HL-60 (cell line): ENCODE measurements at regions not wholly inside any gene's neighbourhood (a gene's known extent, or its start where the extent isn't known, plus 50 kb on each side); places are given as distances from the start of the nearest gene placed in this dataset.
"Not testable (repeated sequence)": the region's sequence is repeated elsewhere in the genome, so short reads cannot be mapped to it uniquely, and the experiment has no call there.

Experiments
- DNase-seq, 2 experiments: peaks; one replicate each; pipeline ENCODE4 v3.0.0-alpha.2; 2010 to 2020; ENCODE audit warnings: low read depth in 1 of 2, low spot score in 1 of 2
- H3K27ac ChIP-seq: fragments of 250-450 bp; sonication (Bioruptor Pico); replicated peaks from 2 replicates; pipeline ENCODE4 v1.5.1; 2020; ENCODE audit warnings: mild to moderate bottlenecking, moderate library complexity
- H3K27me3 ChIP-seq: fragments of 250-450 bp; sonication (Bioruptor Pico); 2 replicates; pipeline ENCODE4 v1.5.1; 2021; ENCODE audit warnings: mild to moderate bottlenecking, moderate library complexity; ENCODE audit not compliant: insufficient read depth, poor library complexity, severe bottlenecking
- H3K4me3 ChIP-seq: replicated peaks from 2 replicates; pipeline ENCODE4 v1.5.1; 2011; ENCODE audit warnings: mild to moderate bottlenecking, control low read depth, low read length; ENCODE audit not compliant: insufficient read depth
- GABPA ChIP-seq: IDR thresholded peaks from 2 replicates; pipeline ENCODE4 v1.6.1; 2012; ENCODE audit warnings: low read depth
- POLR2AphosphoS5 ChIP-seq: IDR thresholded peaks from 2 replicates; pipeline ENCODE4 v1.6.1; 2012; ENCODE audit warnings: low read depth
- SPI1 ChIP-seq: IDR thresholded peaks from 2 replicates; pipeline ENCODE4 v1.6.1; 2012; ENCODE audit warnings: low read depth, mild to moderate bottlenecking, borderline replicate concordance
- TF ChIP-seq, protein P1 (sequence below): IDR thresholded peaks from one replicate; pipeline ENCODE4 v1.5.1; 2011; ENCODE audit warnings: low read length, control low read depth, inconsistent platforms; ENCODE audit not compliant: insufficient read depth
- TF ChIP-seq, protein P2 (sequence below): IDR thresholded peaks from 2 replicates; pipeline ENCODE4 v1.6.1; 2012; ENCODE audit warnings: low read depth; ENCODE audit not compliant: insufficient replicate concordance

DNA sequence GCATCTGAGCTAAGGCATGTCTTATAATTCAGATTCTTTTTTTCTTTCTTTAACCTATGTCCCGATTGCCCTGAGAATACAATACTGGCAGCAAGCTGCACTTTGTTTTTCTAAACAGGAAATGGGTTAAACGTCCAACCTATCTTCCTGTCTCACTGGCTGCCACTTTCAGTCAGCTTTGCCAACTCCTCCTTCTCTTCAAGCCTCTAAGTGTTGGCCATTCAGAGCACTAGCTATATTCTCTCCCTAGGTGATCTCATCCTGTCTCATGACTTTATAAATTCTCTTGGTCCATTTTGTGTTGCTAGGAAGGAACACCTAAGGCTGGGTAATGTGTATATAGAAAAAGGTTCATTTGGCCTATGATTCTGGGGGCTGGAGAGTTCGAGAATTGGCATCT is 109.5 kb upstream of the TSC22D1 start:
- DNase-seq: no peak
- H3K27ac ChIP-seq: no peak overlapping the region
- H3K27me3 ChIP-seq: no peaks in the 10 kb centered on the region
- TF ChIP-seq SPI1: no peak
- H3K4me3 ChIP-seq: no peak overlapping the region

DNA sequence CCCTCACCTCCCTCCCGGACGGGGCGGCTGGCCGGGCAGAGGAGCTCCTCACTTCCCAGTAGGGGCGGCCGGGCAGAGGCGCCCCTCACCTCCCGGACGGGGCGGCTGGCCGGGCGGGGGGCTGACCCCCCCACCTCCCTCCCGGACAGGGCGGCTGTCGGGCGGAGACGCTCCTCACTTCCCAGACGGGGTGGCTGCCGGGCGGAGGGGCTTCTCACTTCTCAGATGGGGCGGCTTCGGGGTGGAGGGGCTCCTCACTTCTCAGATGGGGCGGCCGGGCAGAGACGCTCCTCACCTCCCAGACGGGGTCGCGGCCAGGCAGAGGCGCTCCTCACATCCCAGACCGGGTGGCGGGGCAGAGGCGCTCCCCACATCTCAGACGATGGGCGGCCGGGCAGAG is 106.3 kb upstream of the TSC22D1 start:
- not testable (repeated sequence) for H3K4me3 ChIP-seq, H3K27ac ChIP-seq, H3K27me3 ChIP-seq, DNase-seq

DNA sequence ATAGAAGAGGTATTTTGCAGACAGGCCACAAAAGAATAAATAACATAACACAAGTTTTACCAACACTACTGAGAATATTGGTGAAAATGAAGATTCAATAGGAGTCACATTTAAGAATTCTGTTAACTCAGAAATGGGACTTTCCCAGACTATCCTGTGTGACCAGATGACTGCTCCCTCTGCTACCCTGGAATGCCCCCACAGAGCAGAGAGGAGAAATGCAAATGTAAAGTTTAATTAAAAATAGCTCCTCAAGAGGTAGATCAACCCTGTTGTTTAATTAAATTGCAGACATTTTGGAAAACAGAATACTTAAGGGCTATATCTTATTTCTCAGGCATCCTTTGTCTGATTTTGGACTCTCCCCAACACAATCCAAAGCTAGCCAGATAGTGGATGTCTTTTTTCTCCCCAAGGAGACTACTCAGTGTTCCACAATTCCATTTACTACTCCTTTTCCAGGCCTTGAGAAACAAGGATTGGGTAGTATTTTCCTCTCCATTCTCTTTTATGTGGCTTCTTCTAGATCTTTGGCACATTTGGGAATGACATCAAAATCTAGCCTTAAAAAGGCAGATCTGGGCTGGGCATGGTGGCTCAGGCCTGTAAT is 104.7 kb upstream of the TSC22D1 start:
- TF ChIP-seq GABPA (no peak), SPI1 (no peak), POLR2AphosphoS5 (no peak)
- TF ChIP-seq, protein P1, sequence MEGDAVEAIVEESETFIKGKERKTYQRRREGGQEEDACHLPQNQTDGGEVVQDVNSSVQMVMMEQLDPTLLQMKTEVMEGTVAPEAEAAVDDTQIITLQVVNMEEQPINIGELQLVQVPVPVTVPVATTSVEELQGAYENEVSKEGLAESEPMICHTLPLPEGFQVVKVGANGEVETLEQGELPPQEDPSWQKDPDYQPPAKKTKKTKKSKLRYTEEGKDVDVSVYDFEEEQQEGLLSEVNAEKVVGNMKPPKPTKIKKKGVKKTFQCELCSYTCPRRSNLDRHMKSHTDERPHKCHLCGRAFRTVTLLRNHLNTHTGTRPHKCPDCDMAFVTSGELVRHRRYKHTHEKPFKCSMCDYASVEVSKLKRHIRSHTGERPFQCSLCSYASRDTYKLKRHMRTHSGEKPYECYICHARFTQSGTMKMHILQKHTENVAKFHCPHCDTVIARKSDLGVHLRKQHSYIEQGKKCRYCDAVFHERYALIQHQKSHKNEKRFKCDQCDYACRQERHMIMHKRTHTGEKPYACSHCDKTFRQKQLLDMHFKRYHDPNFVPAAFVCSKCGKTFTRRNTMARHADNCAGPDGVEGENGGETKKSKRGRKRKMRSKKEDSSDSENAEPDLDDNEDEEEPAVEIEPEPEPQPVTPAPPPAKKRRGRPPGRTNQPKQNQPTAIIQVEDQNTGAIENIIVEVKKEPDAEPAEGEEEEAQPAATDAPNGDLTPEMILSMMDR: no peak
- TF ChIP-seq, protein P2, sequence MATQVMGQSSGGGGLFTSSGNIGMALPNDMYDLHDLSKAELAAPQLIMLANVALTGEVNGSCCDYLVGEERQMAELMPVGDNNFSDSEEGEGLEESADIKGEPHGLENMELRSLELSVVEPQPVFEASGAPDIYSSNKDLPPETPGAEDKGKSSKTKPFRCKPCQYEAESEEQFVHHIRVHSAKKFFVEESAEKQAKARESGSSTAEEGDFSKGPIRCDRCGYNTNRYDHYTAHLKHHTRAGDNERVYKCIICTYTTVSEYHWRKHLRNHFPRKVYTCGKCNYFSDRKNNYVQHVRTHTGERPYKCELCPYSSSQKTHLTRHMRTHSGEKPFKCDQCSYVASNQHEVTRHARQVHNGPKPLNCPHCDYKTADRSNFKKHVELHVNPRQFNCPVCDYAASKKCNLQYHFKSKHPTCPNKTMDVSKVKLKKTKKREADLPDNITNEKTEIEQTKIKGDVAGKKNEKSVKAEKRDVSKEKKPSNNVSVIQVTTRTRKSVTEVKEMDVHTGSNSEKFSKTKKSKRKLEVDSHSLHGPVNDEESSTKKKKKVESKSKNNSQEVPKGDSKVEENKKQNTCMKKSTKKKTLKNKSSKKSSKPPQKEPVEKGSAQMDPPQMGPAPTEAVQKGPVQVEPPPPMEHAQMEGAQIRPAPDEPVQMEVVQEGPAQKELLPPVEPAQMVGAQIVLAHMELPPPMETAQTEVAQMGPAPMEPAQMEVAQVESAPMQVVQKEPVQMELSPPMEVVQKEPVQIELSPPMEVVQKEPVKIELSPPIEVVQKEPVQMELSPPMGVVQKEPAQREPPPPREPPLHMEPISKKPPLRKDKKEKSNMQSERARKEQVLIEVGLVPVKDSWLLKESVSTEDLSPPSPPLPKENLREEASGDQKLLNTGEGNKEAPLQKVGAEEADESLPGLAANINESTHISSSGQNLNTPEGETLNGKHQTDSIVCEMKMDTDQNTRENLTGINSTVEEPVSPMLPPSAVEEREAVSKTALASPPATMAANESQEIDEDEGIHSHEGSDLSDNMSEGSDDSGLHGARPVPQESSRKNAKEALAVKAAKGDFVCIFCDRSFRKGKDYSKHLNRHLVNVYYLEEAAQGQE: no peak
- no peaks in the 10 kb centered on the region for H3K27me3 ChIP-seq
- no peak overlapping the region for H3K27ac ChIP-seq
- no peak overlapping the region for H3K4me3 ChIP-seq
- no peak for DNase-seq

DNA sequence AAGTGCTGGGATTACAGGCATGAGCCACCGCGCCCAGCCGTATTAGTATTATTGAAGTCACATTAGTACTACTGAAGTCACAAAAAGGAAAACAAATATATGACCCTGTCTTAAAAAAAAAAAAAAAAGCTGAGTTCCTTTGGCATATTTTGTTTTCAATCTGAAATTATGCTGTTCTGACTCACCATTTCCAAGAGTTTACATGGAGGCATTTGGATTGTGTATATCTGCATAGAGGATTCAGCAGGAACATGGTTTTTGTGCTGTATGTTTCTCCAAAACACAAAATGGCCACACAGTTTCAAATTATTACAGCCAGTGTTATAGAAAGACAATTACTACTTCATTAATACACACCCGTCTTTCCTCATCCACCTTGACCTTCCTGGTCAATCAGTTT is 103.5 kb upstream of the TSC22D1 start:
- no peak for DNase-seq
- H3K4me3 ChIP-seq: no peak overlapping the region
- H3K27ac ChIP-seq: no peak overlapping the region
- TF ChIP-seq GABPA (no peak), SPI1 (no peak)
- TF ChIP-seq, protein P1: no peak
- H3K27me3 ChIP-seq: no peaks in the 10 kb centered on the region

DNA sequence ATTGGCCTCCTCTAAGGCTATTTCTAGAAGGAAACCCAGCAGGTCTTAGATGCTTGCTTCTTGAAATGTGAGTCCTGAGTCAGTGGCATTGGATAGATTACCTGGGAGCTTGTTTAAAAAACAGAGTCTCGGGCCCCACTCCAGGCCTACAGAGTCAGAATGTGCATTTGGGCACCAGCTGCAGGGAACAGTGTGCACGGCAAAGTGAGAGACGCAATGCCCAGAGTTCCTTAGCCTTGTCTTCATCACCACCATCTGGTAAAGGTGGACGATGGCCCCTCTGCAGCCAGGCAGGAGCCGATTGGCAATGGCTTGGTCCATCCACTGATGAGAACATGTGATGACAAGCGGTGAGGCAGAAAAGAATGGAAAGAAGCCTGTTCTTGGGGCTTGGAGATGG is 102.1 kb upstream of the TSC22D1 start:
- no peak overlapping the region for H3K4me3 ChIP-seq
- TF ChIP-seq, protein P2: no peak
- TF ChIP-seq GABPA (no peak), POLR2AphosphoS5 (no peak), SPI1 (no peak)
- TF ChIP-seq, protein P1: no peak

More for the DNA sequence above, 102.1 kb upstream of the TSC22D1 start:
- DNase-seq: no peak
- Histone ChIP-seq H3K27me3 (no peaks in the 10 kb centered on the region), H3K27ac (no peak overlapping the region)
